HG03575 (cell line): ENCODE measurements at regions not wholly inside any gene's neighbourhood (a gene's known extent, or its start where the extent isn't known, plus 50 kb on each side); places are given as distances from the start of the nearest gene placed in this dataset.

Source experiments
- ATAC-seq: cut with Tn5 transposase; IDR thresholded peaks from one replicate; pipeline ENCODE4 v1.9.1; 2021; ENCODE audit not compliant: unreplicated experiment, insufficient number of reproducible peaks, low FRiP score; ENCODE audit errors: extremely low read depth

GRCh38 chr9:78577156-78577906 lies 280.4 kb downstream of the PSAT1 start:
- no peak for ATAC-seq

- no peak for ATAC-seq
These were observed 281.1 kb downstream of the PSAT1 start for GRCh38 chr9:78578072-78578471.

GRCh38 chr9:78582821-78583220 lies 285.9 kb downstream of the PSAT1 start:
- no peak for ATAC-seq

GRCh38 chr9:78584589-78584988 lies 287.7 kb downstream of the PSAT1 start:
- no peak for ATAC-seq

GRCh38 chr9:78585909-78586308 lies 289.0 kb downstream of the PSAT1 start:
- ATAC-seq, result no peak

GRCh38 chr9:78590068-78590467 lies 293.1 kb downstream of the PSAT1 start:
- no peak for ATAC-seq

GRCh38 chr9:78592811-78593210 lies 295.9 kb downstream of the PSAT1 start:
- no peak for ATAC-seq

- ATAC-seq, result no peak
These were observed 298.4 kb downstream of the PSAT1 start for GRCh38 chr9:78595200-78595945.

- no peak for ATAC-seq
These were observed 299.4 kb downstream of the PSAT1 start for GRCh38 chr9:78596346-78596745.

- no peak for ATAC-seq
These were observed 301.2 kb downstream of the PSAT1 start for GRCh38 chr9:78598120-78598519.

- ATAC-seq, result no peak
These were observed 303.0 kb downstream of the PSAT1 start for GRCh38 chr9:78599926-78600325.

GRCh38 chr9:78601957-78602565 lies 305.1 kb downstream of the PSAT1 start:
- ATAC-seq, result no peak

- ATAC-seq, result no peak
These were observed 308.4 kb downstream of the PSAT1 start for GRCh38 chr9:78605041-78606000.

- ATAC-seq, result no peak
These were observed 309.1 kb downstream of the PSAT1 start for GRCh38 chr9:78606001-78606379.

- no peak for ATAC-seq
These were observed 310.9 kb downstream of the PSAT1 start for GRCh38 chr9:78607853-78608252.

- ATAC-seq, result no peak
These were observed 312.5 kb downstream of the PSAT1 start for GRCh38 chr9:78609450-78609849.

GRCh38 chr9:78612091-78612490 lies 315.2 kb downstream of the PSAT1 start:
- no peak for ATAC-seq

- ATAC-seq, result no peak
These were observed 316.1 kb downstream of the PSAT1 start for GRCh38 chr9:78613006-78613405.

- no peak for ATAC-seq
These were observed 318.0 kb downstream of the PSAT1 start for GRCh38 chr9:78614892-78615291.
